ENCODE measurements at regions not wholly inside any gene's neighbourhood (a gene's known extent, or its start where the extent isn't known, plus 50 kb on each side); places are given as distances from the start of the nearest gene placed in this dataset.

GRCh38 chr21:45344576-45344975 is 56.9 kb upstream of the POFUT2 start:
- TF ChIP-seq CTCF (IDR thresholded peaks at IDR 0.05; ENCODE audit: insufficient read depth, low read depth, low read length, missing control alignments) = no peak
- DNase-seq (ENCODE audit: low read depth) = no peak
- H3K4me3 ChIP-seq (ENCODE audit: low read length) = no peak overlapping the region

- no peak overlapping the region for H3K4me3 ChIP-seq (ENCODE audit: low read length)
- no peak for TF ChIP-seq CTCF (IDR thresholded peaks at IDR 0.05; ENCODE audit: insufficient read depth, low read depth, low read length, missing control alignments)
- DNase-seq (ENCODE audit: low read depth) = no peak
Observed at GRCh38 chr21:45347048-45347711, 57.8 kb upstream of the COL18A1 start.

GRCh38 chr21:45347712-45348499 is 57.1 kb upstream of the COL18A1 start:
- no peak for TF ChIP-seq CTCF (IDR thresholded peaks at IDR 0.05; ENCODE audit: insufficient read depth, low read depth, low read length, missing control alignments)
- no peak for DNase-seq (ENCODE audit: low read depth)
- no peak overlapping the region for H3K4me3 ChIP-seq (ENCODE audit: low read length)

- H3K4me3 ChIP-seq (ENCODE audit: low read length) = no peak overlapping the region
- DNase-seq (ENCODE audit: low read depth) = no peak
- no peak for TF ChIP-seq CTCF (IDR thresholded peaks at IDR 0.05; ENCODE audit: insufficient read depth, low read depth, low read length, missing control alignments)
Observed at GRCh38 chr21:45348591-45349327, 56.2 kb upstream of the COL18A1 start.

- no peak for DNase-seq (ENCODE audit: low read depth)
- no peak for TF ChIP-seq CTCF (IDR thresholded peaks at IDR 0.05; ENCODE audit: insufficient read depth, low read depth, low read length, missing control alignments)
- no peak overlapping the region for H3K4me3 ChIP-seq (ENCODE audit: low read length)
Observed at GRCh38 chr21:45350206-45350854, 54.6 kb upstream of the COL18A1 start.

- no peak for TF ChIP-seq CTCF (IDR thresholded peaks at IDR 0.05; ENCODE audit: insufficient read depth, low read depth, low read length, missing control alignments)
- no peak for DNase-seq (ENCODE audit: low read depth)
Observed at GRCh38 chr21:45351061-45351460, 53.9 kb upstream of the COL18A1 start.

More at GRCh38 chr21:45351061-45351460, 53.9 kb upstream of the COL18A1 start:
- no peak overlapping the region for H3K4me3 ChIP-seq (ENCODE audit: low read length)

Measured in epithelial cell of esophagus (primary cell).